NOMO-1 treated with DMSO at 0.1 percent for 48 hours (cell line): ENCODE measurements at regions not wholly inside any gene's neighbourhood (a gene's known extent, or its start where the extent isn't known, plus 50 kb on each side); places are given as distances from the start of the nearest gene placed in this dataset.
"Not testable (repeated sequence)": the region's sequence is repeated elsewhere in the genome, so short reads cannot be mapped to it uniquely, and the experiment has no call there.

ENCODE experiments used
- DNase-seq: peaks from one replicate; lab custom pipeline; 2025; ENCODE audit not compliant: unreplicated experiment; lab: John Stamatoyannopoulos, UW

DNA sequence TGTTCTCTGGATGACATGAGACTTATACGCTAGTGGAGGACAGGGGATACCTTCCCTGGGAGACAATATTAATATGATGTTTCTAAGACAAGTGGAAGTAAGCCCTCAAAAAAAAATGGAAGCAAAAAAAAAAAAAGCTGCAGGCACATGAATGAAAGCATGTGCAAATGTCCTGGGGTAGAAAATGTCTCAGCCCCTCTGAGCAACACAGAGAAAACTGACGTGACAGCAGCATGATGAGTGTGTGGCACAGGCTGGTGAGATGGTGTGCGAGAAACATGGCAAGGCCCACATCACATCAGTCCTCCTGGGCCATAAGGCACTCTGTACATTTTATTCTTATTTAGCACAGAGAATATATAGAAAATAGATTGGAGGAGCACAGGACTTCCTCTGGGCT lies 254.7 kb upstream of the PFKP start:
- DNase-seq: no peak

DNA sequence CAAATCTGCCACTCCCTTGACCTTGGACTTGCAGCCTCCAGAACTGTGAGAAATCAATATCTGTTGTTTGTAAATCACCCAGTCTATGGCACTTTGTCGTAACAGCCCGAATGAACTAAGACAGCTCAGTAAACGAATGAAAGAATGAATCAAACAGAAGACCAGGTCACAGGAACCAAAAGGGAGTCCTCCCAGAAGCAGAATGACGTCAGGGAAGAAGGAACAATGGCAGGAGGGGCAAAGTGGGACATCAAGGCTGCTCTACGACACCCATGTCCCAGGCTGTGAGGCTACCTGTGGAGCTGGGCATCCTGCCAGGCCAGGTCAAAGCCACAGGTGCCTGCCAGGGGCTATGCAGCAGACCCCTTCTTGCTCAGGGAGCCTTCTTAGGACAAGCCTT lies 267.2 kb upstream of the PFKP start:
- DNase-seq: no peak

- DNase-seq: no peak
Measured at GRCh38 chr10:2798336-2799022, 268.9 kb upstream of the PFKP start.

DNA sequence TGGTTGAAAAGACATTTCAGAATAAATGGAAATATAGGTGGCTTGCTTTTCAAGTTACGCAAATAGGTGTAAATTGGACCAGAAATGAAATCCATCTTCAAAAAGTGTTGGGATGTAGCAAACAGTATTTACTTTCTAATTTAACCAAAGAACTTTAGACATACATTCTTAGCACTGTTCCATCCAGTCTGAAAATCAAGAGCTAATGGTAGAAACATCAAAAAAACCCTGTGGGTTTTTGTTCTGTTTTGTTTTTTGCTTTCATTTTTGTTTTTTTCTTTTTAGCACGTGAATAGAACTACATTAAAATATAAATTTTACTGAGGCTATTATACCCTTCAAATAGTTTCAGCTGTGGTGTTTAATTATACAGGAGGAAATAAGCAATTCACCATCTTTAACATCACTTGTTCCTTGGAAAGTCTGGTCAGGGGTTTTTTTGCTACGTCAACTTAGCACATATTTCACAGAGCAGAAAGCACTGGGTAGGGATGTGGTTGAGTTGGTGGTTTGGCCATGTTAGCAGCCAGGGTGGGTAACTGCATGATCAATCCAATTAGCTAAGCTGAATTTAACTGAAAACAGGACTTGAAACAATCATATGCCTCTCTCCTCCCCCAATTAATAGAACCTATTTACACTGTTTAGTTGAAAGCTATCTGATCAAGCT lies 275.4 kb upstream of the PFKP start:
- peak; percentile 13 for DNase-seq

GRCh38 chr10:2790396-2791188 lies 276.8 kb upstream of the PFKP start:
- no peak for DNase-seq

- no peak for DNase-seq
Measured at GRCh38 chr10:2786251-2786650, 281.1 kb upstream of the PFKP start.

- DNase-seq: no peak
Measured at GRCh38 chr10:2784766-2785165, 282.6 kb upstream of the PFKP start.

- no peak for DNase-seq
Measured at GRCh38 chr10:2782950-2783349, 284.4 kb upstream of the PFKP start.

GRCh38 chr10:2782265-2782664 lies 285.1 kb upstream of the PFKP start:
- peak; percentile 56 for DNase-seq

- DNase-seq: no peak
Measured at GRCh38 chr10:2777666-2778355, 289.5 kb upstream of the PFKP start.

DNA sequence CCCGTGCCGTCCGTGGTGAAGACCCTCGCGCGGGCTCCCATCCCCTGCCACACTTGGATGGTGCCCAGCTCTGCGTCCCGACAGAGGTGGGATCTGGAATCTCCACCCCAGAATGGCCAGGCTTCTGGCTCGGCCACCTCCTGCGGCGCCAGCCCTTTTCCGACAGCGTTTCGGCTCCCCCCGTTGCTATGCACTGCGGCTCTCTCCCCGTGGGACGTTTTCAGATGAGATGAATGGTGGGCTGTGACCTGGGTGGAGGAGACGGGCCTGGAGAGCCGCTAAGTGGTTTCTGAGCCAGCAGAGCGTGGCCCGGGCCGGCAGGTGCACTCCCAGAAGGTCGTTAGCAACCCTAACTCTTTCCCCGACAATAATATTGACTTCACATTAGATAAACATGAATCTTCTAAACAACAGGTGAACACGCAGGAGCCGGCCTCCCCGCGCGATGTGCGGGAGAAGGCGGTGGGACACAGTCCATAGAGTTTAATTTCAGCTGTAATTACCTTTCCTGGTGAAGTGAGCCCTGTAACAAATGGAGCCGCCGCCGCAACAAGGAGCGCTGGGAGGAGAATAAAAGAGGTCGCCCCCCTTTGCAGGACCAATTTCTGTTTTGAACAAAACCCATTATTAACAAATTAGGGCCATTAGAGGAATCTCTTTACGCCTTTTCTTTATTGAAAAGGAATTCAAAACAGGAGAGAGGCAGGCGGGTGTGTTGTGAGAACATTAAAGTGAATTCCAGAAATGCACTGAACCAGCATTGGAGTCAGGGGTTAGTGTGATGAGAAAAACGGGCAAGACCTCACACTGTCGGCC lies 294.3 kb upstream of the PFKP start:
- DNase-seq: no peak

DNA sequence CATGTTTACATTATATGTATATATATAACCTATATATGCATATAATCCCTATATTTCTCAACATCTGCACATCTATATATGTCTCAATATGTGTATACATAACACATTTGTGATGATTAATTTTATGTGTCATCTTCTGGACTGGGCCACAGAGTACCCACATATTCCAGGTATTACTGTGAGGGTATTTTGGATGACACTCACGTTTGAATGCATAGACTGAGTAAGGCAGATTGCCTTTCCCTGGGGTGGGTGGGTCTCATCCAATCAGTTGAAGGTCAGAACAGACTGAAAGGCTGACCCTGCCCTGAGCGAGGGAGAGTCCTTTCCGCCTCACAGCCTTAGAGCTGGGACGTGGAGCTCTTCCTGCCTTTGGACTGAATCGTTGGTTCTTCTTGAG lies 295.2 kb upstream of the PFKP start:
- no peak for DNase-seq

DNA sequence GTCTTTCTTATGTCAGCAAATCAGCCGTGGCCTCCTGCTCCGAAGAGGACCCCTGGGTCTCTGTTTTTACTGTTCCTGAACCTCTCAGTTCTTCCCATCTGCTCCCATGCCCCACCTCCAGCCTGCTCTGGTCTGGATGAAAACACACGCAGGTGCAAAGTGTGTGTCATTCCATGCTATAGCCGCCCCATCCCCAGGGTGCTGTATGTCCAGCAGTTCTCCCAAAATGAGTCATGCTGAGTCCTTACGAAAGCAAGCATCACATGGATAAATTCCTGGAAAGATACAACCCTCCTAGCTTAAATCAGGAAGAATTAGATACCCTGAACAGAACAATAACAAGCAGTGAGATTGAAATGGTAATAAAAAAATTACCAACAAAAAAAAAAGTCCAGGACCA lies 300.1 kb upstream of the PFKP start:
- DNase-seq: not testable (repeated sequence)

DNA sequence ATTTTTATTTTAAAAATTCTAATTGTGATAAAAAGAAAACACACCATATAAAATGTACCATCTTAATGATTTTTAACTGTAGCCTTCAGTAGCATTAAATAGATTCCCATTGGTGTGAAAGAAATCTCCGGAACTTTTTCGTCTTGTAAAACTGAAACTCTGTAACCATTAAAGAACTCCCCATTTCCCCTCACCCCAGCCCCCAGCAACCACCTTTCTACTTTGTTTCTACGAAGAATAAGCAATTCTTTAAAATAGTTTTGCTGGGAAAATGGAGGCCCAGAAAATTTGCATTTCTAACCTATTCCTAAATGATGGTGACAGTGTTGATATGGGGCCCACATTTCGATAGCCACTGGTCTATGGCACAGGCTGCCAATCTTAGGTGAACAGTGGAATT lies 305.4 kb upstream of the PFKP start:
- DNase-seq: no peak

GRCh38 chr10:2761311-2761710 lies 306.0 kb upstream of the PFKP start:
- no peak for DNase-seq

DNA sequence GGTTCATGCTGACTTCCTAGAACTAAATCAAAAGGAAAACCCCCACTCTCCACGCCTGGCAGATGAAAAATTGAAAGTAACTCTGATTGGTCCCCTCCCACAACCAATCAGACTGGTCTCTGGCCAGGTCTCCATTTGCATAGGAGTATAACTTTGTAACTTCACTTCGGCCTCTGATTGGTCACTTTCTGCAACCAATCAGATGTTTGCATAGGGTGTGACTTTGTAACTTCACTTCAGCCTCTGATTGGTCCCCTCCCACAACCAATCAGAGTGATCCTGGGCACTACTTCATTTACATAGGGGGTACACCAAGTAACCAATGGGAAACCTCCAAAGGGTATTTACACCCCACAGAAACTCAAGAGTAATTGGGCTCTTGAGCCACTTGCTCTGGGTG lies 306.6 kb upstream of the PFKP start:
- DNase-seq: no peak

GRCh38 chr10:2759233-2759632 lies 308.1 kb upstream of the PFKP start:
- DNase-seq: peak; percentile 7

DNA sequence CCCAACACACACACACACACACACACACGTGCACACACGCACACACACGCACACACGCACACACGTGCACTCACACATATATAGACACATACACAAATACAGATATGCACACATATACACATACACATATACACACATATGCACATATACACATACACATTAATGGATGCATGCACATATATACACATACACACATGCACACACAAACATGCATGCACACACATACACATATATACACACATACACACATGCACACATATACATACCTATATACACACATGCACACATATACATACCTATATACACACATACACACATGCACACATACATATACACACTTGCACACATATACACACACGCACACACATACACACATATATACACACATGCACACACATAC lies 312.4 kb upstream of the PFKP start:
- DNase-seq: no peak

GRCh38 chr10:2748287-2748686 lies 319.1 kb upstream of the PFKP start:
- DNase-seq: no peak

DNA sequence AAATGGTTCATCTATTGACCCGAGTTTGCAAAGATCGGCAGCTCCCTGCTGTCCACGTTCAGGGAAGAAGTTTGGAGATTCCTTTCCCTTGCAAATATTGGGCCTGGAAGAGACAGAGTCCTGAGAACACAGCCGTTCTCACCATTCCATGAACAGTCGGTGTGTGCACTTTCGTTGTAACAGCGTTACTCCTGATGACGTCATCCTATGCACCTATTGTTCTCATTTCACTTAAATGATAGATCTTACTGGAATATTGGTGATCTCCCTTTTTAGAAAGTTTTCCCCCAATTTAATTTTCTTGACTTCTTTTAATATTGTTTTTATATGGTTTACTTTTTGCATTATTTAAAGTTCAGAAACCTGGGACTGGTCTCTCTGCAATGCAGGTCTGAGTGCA lies 320.7 kb upstream of the PFKP start:
- DNase-seq: no peak

- DNase-seq: no peak
Measured at GRCh38 chr10:2745666-2746065, 321.7 kb upstream of the PFKP start.
